ENCODE measurements at regions not wholly inside any gene's neighbourhood (a gene's known extent, or its start where the extent isn't known, plus 50 kb on each side); places are given as distances from the start of the nearest gene placed in this dataset.

DNA sequence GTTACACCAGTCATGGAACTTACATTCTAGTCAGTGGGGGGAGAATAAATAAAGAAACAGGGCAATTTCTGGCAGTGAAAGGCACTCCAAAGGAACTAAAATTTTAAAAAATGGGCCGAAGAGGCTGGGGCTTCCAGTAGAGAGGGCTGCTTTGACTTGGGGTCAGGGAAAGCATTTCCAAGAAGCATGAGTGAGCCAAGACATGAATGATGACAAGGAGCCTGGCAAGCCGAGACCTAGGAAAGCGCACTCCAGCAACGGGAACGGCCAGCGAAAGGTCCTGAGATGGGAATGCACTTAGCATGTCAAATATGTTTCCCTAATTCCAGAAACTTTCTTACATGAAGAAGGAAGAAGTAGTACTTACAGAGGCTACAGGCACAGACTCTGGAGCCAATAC, 95.4 kb upstream of the NGF start:
- H3K27ac ChIP-seq (ENCODE audit: insufficient read length, low read depth, low read length): no peak overlapping the region
- no peak overlapping the region for H2BK15ac ChIP-seq (ENCODE audit: low read depth, low read length)
- no peak overlapping the region for H3T11ph ChIP-seq (ENCODE audit: low read length)
- H2BK12ac ChIP-seq (ENCODE audit: insufficient read length, low read depth, low read length): no peak overlapping the region
- Mint-ChIP-seq H3K4me3 (no peak overlapping the region), H3K27me3 (ENCODE audit: low read depth) (no peaks in the 10 kb centered on the region), H3K36me3 (ENCODE audit: insufficient read depth in 1 of 3, low read depth in 3 of 3) (no peaks in the 10 kb centered on the region), H3K4me1 (peaks cover 13 to 21% of the 10 kb centered on the region in 2 experiments), H3K9me3 (no peaks in the 10 kb centered on the region), H3K27ac (no peak overlapping the region)
- WGBS (ENCODE audit: extremely low coverage, insufficient read length, low lambda C conversion rate): no CpG with 5 or more reads among the region's 6 CpGs
- no peak overlapping the region for H3K4ac ChIP-seq (ENCODE audit: low read depth, low read length)
- no peaks in the 10 kb centered on the region for H4K20me1 ChIP-seq (ENCODE audit: control insufficient read depth, insufficient read depth, insufficient read length)
- H2BK20ac ChIP-seq (ENCODE audit: low read depth, low read length, poor library complexity, severe bottlenecking): no peak overlapping the region
- H3K9me3 ChIP-seq (ENCODE audit: control insufficient read depth, low read depth, low read length): no peaks in the 10 kb centered on the region
- H3K4me2 ChIP-seq (ENCODE audit: insufficient read depth, insufficient read length, low read length): no peak overlapping the region
- no peak overlapping the region for H3K23ac ChIP-seq (ENCODE audit: insufficient read length, low read depth, low read length)
- no peak overlapping the region for H4K91ac ChIP-seq (ENCODE audit: insufficient read length, low read depth, low read length)
- no peak overlapping the region for H3K56ac ChIP-seq (ENCODE audit: insufficient read length, low read depth, low read length)
- no peak overlapping the region for H3K18ac ChIP-seq (ENCODE audit: insufficient read length, low read depth, low read length)
- no peaks in the 10 kb centered on the region for H3K79me2 ChIP-seq (ENCODE audit: insufficient read depth, low read length)
- H2BK5ac ChIP-seq (ENCODE audit: insufficient read length, low read length): no peak overlapping the region
- H2BK120ac ChIP-seq (ENCODE audit: low read depth, low read length, poor library complexity, severe bottlenecking): no peak overlapping the region
- no peaks in the 10 kb centered on the region for H3K23me2 ChIP-seq (ENCODE audit: insufficient read length, low read depth, low read length, poor library complexity, severe bottlenecking)
- TF ChIP-seq, protein P1, sequence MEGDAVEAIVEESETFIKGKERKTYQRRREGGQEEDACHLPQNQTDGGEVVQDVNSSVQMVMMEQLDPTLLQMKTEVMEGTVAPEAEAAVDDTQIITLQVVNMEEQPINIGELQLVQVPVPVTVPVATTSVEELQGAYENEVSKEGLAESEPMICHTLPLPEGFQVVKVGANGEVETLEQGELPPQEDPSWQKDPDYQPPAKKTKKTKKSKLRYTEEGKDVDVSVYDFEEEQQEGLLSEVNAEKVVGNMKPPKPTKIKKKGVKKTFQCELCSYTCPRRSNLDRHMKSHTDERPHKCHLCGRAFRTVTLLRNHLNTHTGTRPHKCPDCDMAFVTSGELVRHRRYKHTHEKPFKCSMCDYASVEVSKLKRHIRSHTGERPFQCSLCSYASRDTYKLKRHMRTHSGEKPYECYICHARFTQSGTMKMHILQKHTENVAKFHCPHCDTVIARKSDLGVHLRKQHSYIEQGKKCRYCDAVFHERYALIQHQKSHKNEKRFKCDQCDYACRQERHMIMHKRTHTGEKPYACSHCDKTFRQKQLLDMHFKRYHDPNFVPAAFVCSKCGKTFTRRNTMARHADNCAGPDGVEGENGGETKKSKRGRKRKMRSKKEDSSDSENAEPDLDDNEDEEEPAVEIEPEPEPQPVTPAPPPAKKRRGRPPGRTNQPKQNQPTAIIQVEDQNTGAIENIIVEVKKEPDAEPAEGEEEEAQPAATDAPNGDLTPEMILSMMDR (conservative IDR thresholded peaks at IDR 0.05): no peak
- H3K79me1 ChIP-seq (ENCODE audit: insufficient read depth, low read depth, low read length, poor library complexity, severe bottlenecking): no peaks in the 10 kb centered on the region
- H2AK5ac ChIP-seq (ENCODE audit: insufficient read length, low read length): no peak overlapping the region
- H4K5ac ChIP-seq (ENCODE audit: insufficient read length, low read depth, low read length): no peak overlapping the region
- no peak overlapping the region for H3K9ac ChIP-seq (ENCODE audit: extremely low read depth, insufficient read length, low read length)
- no peak for DNase-seq
- no peak overlapping the region for H2AFZ ChIP-seq (ENCODE audit: low read length)
- H3K27me3 ChIP-seq (ENCODE audit: insufficient read depth, low read length): no peaks in the 10 kb centered on the region
- H3K14ac ChIP-seq (ENCODE audit: insufficient read depth, low read length): no peak overlapping the region
- no peak overlapping the region for H4K8ac ChIP-seq (replicated peaks; ENCODE audit: insufficient read length, low read depth, low read length)
- no peaks in the 10 kb centered on the region for H3K4me1 ChIP-seq (ENCODE audit: insufficient read depth, low read length)

Data from H9 (cell line).